ENCODE measurements at regions not wholly inside any gene's neighbourhood (a gene's known extent, or its start where the extent isn't known, plus 50 kb on each side); places are given as distances from the start of the nearest gene placed in this dataset.

DNA sequence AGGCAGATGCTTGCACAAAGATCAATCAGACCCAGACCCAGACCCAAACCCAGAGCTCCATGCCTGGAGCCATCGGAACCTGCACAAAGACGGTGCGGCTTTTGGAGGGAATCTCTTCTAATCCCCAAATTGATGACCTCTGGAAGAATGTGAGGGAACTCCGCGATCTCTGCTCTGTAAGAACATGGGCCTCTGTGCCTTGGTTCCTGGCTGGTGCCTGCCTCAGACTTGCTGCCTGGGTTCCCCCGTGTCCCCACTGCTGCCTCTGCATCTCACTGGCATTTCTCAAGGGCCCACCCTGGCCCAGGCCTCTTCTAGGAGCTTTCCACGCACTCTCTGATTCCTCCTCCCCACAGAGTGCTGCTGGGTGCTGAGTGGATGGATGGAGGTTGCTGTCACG, 1044.4 kb downstream of the TBC1D22A start:
- DNase-seq (no peak), ATAC-seq (ENCODE audit: low read depth in 2 of 2) (no peak)
- no peaks in the 10 kb centered on the region for H3K36me3 Mint-ChIP-seq
- no peaks in the 10 kb centered on the region for H3K36me3 ChIP-seq (ENCODE audit: control insufficient read depth, insufficient read depth, low read length)
- H3K27me3 Mint-ChIP-seq = peaks cover 2% of the 10 kb centered on the region
- H3K27me3 ChIP-seq (ENCODE audit: control insufficient read depth, insufficient read depth, low read length) = no peaks in the 10 kb centered on the region
- H3K27ac Mint-ChIP-seq = no peak overlapping the region
- peaks cover 0 to 6% (median 0%) of the 10 kb centered on the region in 7 donors for H3K9me3 Mint-ChIP-seq
- no peak overlapping the region for H3K4me3 ChIP-seq (ENCODE audit: low read depth, low read length)
- H3K4me1 ChIP-seq (ENCODE audit: control insufficient read depth, insufficient read depth, low read length, poor library complexity, severe bottlenecking) = no peaks in the 10 kb centered on the region
- H3K27ac ChIP-seq (ENCODE audit: insufficient read depth, low read length, poor library complexity, severe bottlenecking) = no peak overlapping the region
- H3K9me3 ChIP-seq (ENCODE audit: control insufficient read depth in 2 of 2, low read length in 2 of 2) = no peaks in the 10 kb centered on the region
- H3K4me1 Mint-ChIP-seq = no peaks in the 10 kb centered on the region
- no peak overlapping the region for H3K4me3 Mint-ChIP-seq

DNA sequence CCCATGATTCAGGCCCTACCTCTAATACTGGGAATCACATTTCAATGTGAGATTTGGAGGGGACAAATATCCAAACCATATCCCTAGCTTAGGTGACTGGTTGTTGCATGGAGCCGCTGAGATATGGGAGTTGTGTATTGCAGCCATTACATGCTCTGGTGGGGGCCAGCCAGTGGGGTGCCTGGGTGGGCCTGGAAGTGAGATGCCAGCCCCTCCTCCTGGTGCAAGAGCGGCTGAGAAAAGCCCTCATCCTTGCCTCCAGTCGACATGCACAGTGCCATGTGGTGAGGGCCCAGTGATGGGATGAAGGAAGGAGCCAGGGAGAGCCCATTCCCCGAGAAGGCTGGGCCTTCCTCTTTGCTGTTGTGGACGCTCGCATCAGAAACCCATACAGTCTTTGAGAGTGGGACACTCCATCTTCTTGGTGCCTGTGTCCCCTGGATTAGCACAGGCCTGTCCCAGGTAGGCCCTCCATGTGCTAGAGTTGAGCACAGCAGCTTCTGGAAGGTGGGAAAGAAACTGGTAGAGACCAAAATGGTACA, 1043.0 kb downstream of the TBC1D22A start:
- H3K36me3 Mint-ChIP-seq = no peaks in the 10 kb centered on the region
- ATAC-seq (ENCODE audit: low read depth in 2 of 2) = no peak

DNA sequence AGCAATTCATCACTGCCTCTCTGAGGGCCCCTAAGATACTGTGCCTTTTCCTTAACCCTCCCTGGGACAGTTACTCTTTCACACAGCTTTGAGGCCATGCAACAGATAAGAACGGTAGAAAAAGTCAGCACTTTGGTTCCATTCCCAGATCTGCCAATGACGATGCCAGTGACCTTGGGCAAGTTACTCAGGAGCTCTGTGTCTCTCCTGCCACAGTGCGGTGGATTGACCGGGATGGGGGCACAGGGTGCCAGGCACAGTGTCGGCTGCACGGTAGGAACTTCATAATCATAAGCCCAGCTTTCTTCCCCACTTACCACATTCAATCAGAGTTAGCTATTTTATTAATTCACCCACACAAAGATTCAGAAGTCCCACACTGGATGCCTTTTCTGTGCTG, 1041.8 kb downstream of the TBC1D22A start:
- no peaks in the 10 kb centered on the region for H3K9me3 ChIP-seq (ENCODE audit: control insufficient read depth in 2 of 2, low read length in 2 of 2)
- no peaks in the 10 kb centered on the region for H3K4me1 ChIP-seq (ENCODE audit: control insufficient read depth, insufficient read depth, low read length, poor library complexity, severe bottlenecking)
- Mint-ChIP-seq H3K27me3 (peaks cover 7% of the 10 kb centered on the region), H3K4me1 (no peaks in the 10 kb centered on the region), H3K4me3 (no peak overlapping the region), H3K27ac (no peak overlapping the region), H3K9me3 (peaks cover 0 to 3% (median 1%) of the 10 kb centered on the region in 7 donors), H3K36me3 (no peaks in the 10 kb centered on the region)
- ATAC-seq (ENCODE audit: low read depth in 2 of 2) = no peak
- no peaks in the 10 kb centered on the region for H3K27me3 ChIP-seq (ENCODE audit: control insufficient read depth, insufficient read depth, low read length)
- no peak overlapping the region for H3K27ac ChIP-seq (ENCODE audit: insufficient read depth, low read length, poor library complexity, severe bottlenecking)
- H3K4me3 ChIP-seq (ENCODE audit: low read depth, low read length) = no peak overlapping the region
- no peak for DNase-seq
- no peaks in the 10 kb centered on the region for H3K36me3 ChIP-seq (ENCODE audit: control insufficient read depth, insufficient read depth, low read length)

More for the DNA sequence above, 1043.0 kb downstream of the TBC1D22A start:
- H3K4me1 ChIP-seq (ENCODE audit: control insufficient read depth, insufficient read depth, low read length, poor library complexity, severe bottlenecking) = no peaks in the 10 kb centered on the region
- H3K36me3 ChIP-seq (ENCODE audit: control insufficient read depth, insufficient read depth, low read length) = no peaks in the 10 kb centered on the region
- peaks cover 0 to 6% (median 0%) of the 10 kb centered on the region in 7 donors for H3K9me3 Mint-ChIP-seq
- no peak overlapping the region for H3K4me3 Mint-ChIP-seq
- no peak overlapping the region for H3K27ac ChIP-seq (ENCODE audit: insufficient read depth, low read length, poor library complexity, severe bottlenecking)
- no peaks in the 10 kb centered on the region for H3K4me1 Mint-ChIP-seq
- DNase-seq = no peak
- no peak overlapping the region for H3K4me3 ChIP-seq (ENCODE audit: low read depth, low read length)
- H3K27me3 ChIP-seq (ENCODE audit: control insufficient read depth, insufficient read depth, low read length) = no peaks in the 10 kb centered on the region
- no peak overlapping the region for H3K27ac Mint-ChIP-seq
- peaks cover 7% of the 10 kb centered on the region for H3K27me3 Mint-ChIP-seq
- H3K9me3 ChIP-seq (ENCODE audit: control insufficient read depth in 2 of 2, low read length in 2 of 2) = no peaks in the 10 kb centered on the region

DNA sequence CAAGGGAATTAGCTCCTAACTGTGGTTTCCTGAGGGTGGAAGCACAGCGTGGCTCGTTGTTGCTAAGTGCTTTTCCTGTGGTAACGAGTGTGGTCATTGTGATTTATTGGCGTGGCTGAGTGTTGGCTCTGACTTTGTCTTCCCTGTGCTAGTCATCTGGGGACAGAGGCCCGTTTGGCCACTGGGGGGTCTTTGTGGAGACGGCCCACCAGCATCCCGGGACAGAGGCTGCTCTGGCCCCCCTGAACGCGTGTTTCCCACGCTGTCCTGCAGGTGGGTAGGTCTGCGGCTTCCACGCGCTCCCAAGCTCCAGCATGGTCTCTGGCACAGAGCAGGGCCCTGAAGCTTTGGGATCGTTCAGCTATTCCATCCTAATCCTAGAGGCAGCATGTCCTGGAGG, 1040.0 kb downstream of the TBC1D22A start:
- no peak overlapping the region for H3K27ac ChIP-seq (ENCODE audit: insufficient read depth, low read length, poor library complexity, severe bottlenecking)
- H3K4me1 Mint-ChIP-seq = no peaks in the 10 kb centered on the region
- H3K36me3 Mint-ChIP-seq = no peaks in the 10 kb centered on the region
- no peaks in the 10 kb centered on the region for H3K36me3 ChIP-seq (ENCODE audit: control insufficient read depth, insufficient read depth, low read length)
- H3K27ac Mint-ChIP-seq = no peak overlapping the region
- H3K9me3 Mint-ChIP-seq = peaks cover 0 to 3% (median 2%) of the 10 kb centered on the region in 7 donors
- no peak overlapping the region for H3K4me3 Mint-ChIP-seq
- no peaks in the 10 kb centered on the region for H3K9me3 ChIP-seq (ENCODE audit: control insufficient read depth in 2 of 2, low read length in 2 of 2)
- peaks cover 7% of the 10 kb centered on the region for H3K27me3 Mint-ChIP-seq
- ATAC-seq (ENCODE audit: low read depth in 2 of 2) = no peak
- DNase-seq = no peak
- H3K4me1 ChIP-seq (ENCODE audit: control insufficient read depth, insufficient read depth, low read length, poor library complexity, severe bottlenecking) = no peaks in the 10 kb centered on the region
- H3K4me3 ChIP-seq (ENCODE audit: low read depth, low read length) = no peak overlapping the region
- H3K27me3 ChIP-seq (ENCODE audit: control insufficient read depth, insufficient read depth, low read length) = no peaks in the 10 kb centered on the region

DNA sequence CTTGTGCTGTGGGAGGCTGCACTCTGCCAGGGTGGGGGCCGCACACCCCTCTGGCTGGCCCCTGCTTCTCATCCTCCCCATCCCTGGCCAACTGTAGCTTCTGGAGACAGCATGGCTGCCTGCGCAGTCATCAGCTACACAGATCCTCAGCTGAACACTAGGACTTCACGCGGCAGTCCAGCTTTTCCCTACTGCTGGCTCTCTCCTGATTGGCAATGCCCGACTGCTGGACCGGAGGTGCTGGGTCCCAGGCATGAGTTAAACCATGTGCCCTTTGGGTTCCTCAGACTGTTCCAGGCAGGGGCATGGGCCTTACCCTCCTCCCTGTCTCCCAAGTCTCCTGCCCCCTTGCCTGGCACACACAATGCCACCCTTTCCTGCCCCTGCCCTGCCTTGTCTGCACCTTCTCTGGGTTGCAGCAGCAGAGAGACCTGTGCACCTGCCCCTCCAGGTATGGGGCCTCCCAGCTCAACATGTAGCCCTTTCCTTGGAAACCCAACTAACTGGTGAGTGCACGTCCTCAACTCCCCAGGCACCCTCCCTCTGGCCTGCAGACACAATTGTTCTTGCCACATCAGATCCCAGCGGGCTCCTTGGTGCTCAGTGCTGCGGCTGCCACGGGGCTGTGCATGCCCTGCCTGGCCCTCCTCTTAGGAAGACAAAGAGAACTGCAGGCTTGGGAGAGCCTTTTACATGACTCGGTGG, 1039.2 kb downstream of the TBC1D22A start:
- peaks cover 7% of the 10 kb centered on the region for H3K27me3 Mint-ChIP-seq
- H3K27me3 ChIP-seq (ENCODE audit: control insufficient read depth, insufficient read depth, low read length) = no peaks in the 10 kb centered on the region
- no peaks in the 10 kb centered on the region for H3K36me3 ChIP-seq (ENCODE audit: control insufficient read depth, insufficient read depth, low read length)
- H3K36me3 Mint-ChIP-seq = no peaks in the 10 kb centered on the region
- H3K4me1 Mint-ChIP-seq = no peaks in the 10 kb centered on the region
- H3K9me3 Mint-ChIP-seq = peaks cover 0 to 3% (median 2%) of the 10 kb centered on the region in 7 donors
- H3K4me3 ChIP-seq (ENCODE audit: low read depth, low read length) = no peak overlapping the region
- H3K4me3 Mint-ChIP-seq = no peak overlapping the region
- DNase-seq (no peak), ATAC-seq (ENCODE audit: low read depth in 2 of 2) (no peak)
- no peaks in the 10 kb centered on the region for H3K9me3 ChIP-seq (ENCODE audit: control insufficient read depth in 2 of 2, low read length in 2 of 2)
- H3K27ac ChIP-seq (ENCODE audit: insufficient read depth, low read length, poor library complexity, severe bottlenecking) = no peak overlapping the region
- H3K4me1 ChIP-seq (ENCODE audit: control insufficient read depth, insufficient read depth, low read length, poor library complexity, severe bottlenecking) = no peaks in the 10 kb centered on the region
- no peak overlapping the region for H3K27ac Mint-ChIP-seq

DNA sequence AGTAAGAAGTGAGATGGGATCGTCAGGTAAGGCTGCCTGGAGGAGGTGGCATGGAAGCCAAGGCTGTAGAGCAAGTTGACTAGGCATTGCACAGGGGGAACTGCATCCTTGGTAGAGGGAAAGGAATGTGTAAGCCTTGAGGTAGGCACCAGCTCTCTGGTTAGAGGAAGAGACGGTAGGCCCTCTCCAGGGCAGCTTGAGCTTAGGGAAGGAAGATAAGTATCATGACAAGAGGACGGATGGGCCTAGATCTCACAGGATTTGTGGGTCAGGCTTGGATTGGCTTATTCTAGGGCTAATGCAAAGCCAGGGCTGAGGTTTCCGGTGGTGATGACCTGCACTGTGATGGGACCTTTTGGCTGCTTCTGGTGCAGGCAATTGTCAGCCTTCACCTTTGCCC, 1035.8 kb downstream of the TBC1D22A start:
- no peak for DNase-seq
- H3K9me3 Mint-ChIP-seq = peaks cover 0 to 2% (median 1%) of the 10 kb centered on the region in 7 donors
- ATAC-seq (ENCODE audit: low read depth in 2 of 2) = no peak
- no peaks in the 10 kb centered on the region for H3K36me3 Mint-ChIP-seq
- no peak overlapping the region for H3K27ac Mint-ChIP-seq
- H3K27me3 Mint-ChIP-seq = peaks cover 7% of the 10 kb centered on the region
- H3K27me3 ChIP-seq (ENCODE audit: control insufficient read depth, insufficient read depth, low read length) = no peaks in the 10 kb centered on the region
- no peaks in the 10 kb centered on the region for H3K9me3 ChIP-seq (ENCODE audit: control insufficient read depth in 2 of 2, low read length in 2 of 2)
- H3K4me1 Mint-ChIP-seq = no peaks in the 10 kb centered on the region
- no peak overlapping the region for H3K4me3 ChIP-seq (ENCODE audit: low read depth, low read length)
- H3K27ac ChIP-seq (ENCODE audit: insufficient read depth, low read length, poor library complexity, severe bottlenecking) = no peak overlapping the region
- H3K4me1 ChIP-seq (ENCODE audit: control insufficient read depth, insufficient read depth, low read length, poor library complexity, severe bottlenecking) = no peaks in the 10 kb centered on the region
- no peak overlapping the region for H3K4me3 Mint-ChIP-seq
- no peaks in the 10 kb centered on the region for H3K36me3 ChIP-seq (ENCODE audit: control insufficient read depth, insufficient read depth, low read length)

DNA sequence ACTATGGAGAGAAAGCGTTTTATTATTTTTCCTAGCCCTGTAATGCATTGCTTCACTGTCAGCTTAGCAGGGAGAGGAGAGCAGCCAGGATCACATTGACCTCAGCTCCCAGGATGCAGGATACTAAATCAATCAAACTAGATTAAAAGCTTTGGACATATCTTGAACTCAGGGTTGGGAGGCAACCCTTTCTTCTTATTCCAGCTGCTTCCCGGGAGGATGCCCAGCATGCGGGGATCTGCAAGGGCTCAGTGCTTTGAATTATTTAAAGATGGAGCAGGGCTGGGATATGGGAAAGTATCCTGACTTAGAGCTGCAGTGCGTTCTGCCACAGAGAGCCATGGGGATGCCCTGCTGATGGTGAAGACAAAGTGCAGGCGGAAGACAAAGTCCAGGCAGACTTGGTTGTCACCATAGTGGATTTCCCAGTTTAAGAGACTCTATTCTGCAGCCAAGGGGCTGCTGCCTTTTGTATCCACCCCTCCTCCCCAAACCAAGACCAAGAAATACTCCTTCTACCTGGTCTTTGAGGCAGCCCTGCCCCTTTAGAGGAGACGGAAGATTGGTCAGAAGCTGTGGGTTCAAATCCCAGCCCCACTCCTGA, 1035.0 kb downstream of the TBC1D22A start:
- no peaks in the 10 kb centered on the region for H3K27me3 ChIP-seq (ENCODE audit: control insufficient read depth, insufficient read depth, low read length)
- H3K4me3 ChIP-seq (ENCODE audit: low read depth, low read length) = no peak overlapping the region
- peaks cover 7% of the 10 kb centered on the region for H3K27me3 Mint-ChIP-seq
- no peak overlapping the region for H3K4me3 Mint-ChIP-seq
- no peaks in the 10 kb centered on the region for H3K36me3 Mint-ChIP-seq
- H3K9me3 Mint-ChIP-seq = peaks cover 0 to 2% (median 1%) of the 10 kb centered on the region in 7 donors
- no peak overlapping the region for H3K27ac ChIP-seq (ENCODE audit: insufficient read depth, low read length, poor library complexity, severe bottlenecking)
- ATAC-seq (ENCODE audit: low read depth in 2 of 2) (no peak), DNase-seq (no peak)
- no peaks in the 10 kb centered on the region for H3K4me1 Mint-ChIP-seq
- no peaks in the 10 kb centered on the region for H3K9me3 ChIP-seq (ENCODE audit: control insufficient read depth in 2 of 2, low read length in 2 of 2)
- H3K27ac Mint-ChIP-seq = no peak overlapping the region
- no peaks in the 10 kb centered on the region for H3K4me1 ChIP-seq (ENCODE audit: control insufficient read depth, insufficient read depth, low read length, poor library complexity, severe bottlenecking)
- no peaks in the 10 kb centered on the region for H3K36me3 ChIP-seq (ENCODE audit: control insufficient read depth, insufficient read depth, low read length)
